C4-2B (cell line): ENCODE measurements at regions not wholly inside any gene's neighbourhood (a gene's known extent, or its start where the extent isn't known, plus 50 kb on each side); places are given as distances from the start of the nearest gene placed in this dataset.

ENCODE experiments used
- ZFX ChIP-seq: fragments of 450-650 bp; IDR thresholded peaks from 2 replicates; pipeline ENCODE4 v1.6.1; 2017
- TF ChIP-seq, protein P1 (sequence below): fragments of 450-650 bp; conservative IDR thresholded peaks from 2 replicates; pipeline ENCODE4 v1.5.1; 2017; ENCODE audit warnings: mild to moderate bottlenecking

DNA sequence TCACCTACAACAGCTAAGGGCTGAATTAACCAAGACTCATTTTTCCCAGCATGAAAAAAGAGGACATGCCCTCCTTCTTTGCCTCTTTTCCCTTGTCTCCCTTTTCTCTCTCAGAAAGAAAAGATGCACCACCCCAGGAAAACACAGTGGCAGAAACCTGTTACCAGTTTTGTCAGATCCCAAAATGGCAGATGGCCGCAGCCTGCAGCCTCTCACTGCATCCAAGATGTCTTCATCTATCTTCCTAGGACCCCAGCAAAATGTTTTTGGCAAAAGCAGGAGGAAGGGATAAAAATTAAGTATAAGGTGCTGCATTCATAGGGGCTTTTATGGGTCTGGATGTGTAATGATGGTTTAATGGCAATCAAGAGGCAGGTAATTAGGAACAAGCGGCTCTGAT, 266.6 kb upstream of the NPVF start:
- TF ChIP-seq, protein P1, sequence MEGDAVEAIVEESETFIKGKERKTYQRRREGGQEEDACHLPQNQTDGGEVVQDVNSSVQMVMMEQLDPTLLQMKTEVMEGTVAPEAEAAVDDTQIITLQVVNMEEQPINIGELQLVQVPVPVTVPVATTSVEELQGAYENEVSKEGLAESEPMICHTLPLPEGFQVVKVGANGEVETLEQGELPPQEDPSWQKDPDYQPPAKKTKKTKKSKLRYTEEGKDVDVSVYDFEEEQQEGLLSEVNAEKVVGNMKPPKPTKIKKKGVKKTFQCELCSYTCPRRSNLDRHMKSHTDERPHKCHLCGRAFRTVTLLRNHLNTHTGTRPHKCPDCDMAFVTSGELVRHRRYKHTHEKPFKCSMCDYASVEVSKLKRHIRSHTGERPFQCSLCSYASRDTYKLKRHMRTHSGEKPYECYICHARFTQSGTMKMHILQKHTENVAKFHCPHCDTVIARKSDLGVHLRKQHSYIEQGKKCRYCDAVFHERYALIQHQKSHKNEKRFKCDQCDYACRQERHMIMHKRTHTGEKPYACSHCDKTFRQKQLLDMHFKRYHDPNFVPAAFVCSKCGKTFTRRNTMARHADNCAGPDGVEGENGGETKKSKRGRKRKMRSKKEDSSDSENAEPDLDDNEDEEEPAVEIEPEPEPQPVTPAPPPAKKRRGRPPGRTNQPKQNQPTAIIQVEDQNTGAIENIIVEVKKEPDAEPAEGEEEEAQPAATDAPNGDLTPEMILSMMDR, result no peak
- TF ChIP-seq ZFX, result no peak
